ENCODE measurements at regions not wholly inside any gene's neighbourhood (a gene's known extent, or its start where the extent isn't known, plus 50 kb on each side); places are given as distances from the start of the nearest gene placed in this dataset.

- 61 to 72% methylated on average over 3 of the region's 3 CpGs for WGBS, 2 donors
- Histone ChIP-seq H3K36me3 (ENCODE audit: low read depth, missing control alignments) (no peaks in the 10 kb centered on the region), H3K9me3 (no peaks in the 10 kb centered on the region), H3K4me3 (no peak overlapping the region), H3K27me3 (no peaks in the 10 kb centered on the region), H3K4me1 (no peaks in the 10 kb centered on the region), H3K27ac (no peak overlapping the region)
- DNase-seq = no peak
- intact Hi-C loops (cut with DNase I; ENCODE audit: low total_unique reads) = no loop called here
- no peak for TF ChIP-seq POLR2A (IDR thresholded peaks at IDR 0.05)
- no peak for TF ChIP-seq CTCF (IDR thresholded peaks at IDR 0.05)
Measured at GRCh38 chr4:181688432-181688831, 554.8 kb upstream of the TENM3 start.

- 82 to 89% methylated on average over 5 of the region's 5 CpGs for WGBS, 2 donors
- no peaks in the 10 kb centered on the region for H3K9me3 ChIP-seq
- no peak for DNase-seq
- H3K4me1 ChIP-seq = no peaks in the 10 kb centered on the region
- no peaks in the 10 kb centered on the region for H3K27me3 ChIP-seq
- intact Hi-C loops (cut with DNase I; ENCODE audit: low total_unique reads) = no loop called here
- no peak overlapping the region for H3K27ac ChIP-seq
- H3K4me3 ChIP-seq = no peak overlapping the region
- no peak for TF ChIP-seq CTCF (IDR thresholded peaks at IDR 0.05)
- no peak for TF ChIP-seq POLR2A (IDR thresholded peaks at IDR 0.05)
- H3K36me3 ChIP-seq (ENCODE audit: low read depth, missing control alignments) = no peaks in the 10 kb centered on the region
Measured at GRCh38 chr4:181688872-181689271, 554.3 kb upstream of the TENM3 start.

- H3K9me3 ChIP-seq = no peaks in the 10 kb centered on the region
- no peak for TF ChIP-seq POLR2A (IDR thresholded peaks at IDR 0.05)
- no peak for TF ChIP-seq CTCF (IDR thresholded peaks at IDR 0.05)
- intact Hi-C loops (cut with DNase I; ENCODE audit: low total_unique reads) = no loop called here
- WGBS, 2 donors = 61 to 63% methylated on average over 2 of the region's 2 CpGs
- no peaks in the 10 kb centered on the region for H3K27me3 ChIP-seq
- DNase-seq = no peak
- H3K4me1 ChIP-seq = no peaks in the 10 kb centered on the region
- no peaks in the 10 kb centered on the region for H3K36me3 ChIP-seq (ENCODE audit: low read depth, missing control alignments)
- H3K4me3 ChIP-seq = no peak overlapping the region
- H3K27ac ChIP-seq = no peak overlapping the region
Measured at GRCh38 chr4:181690498-181690897, 552.7 kb upstream of the TENM3 start.

GRCh38 chr4:181692965-181693364, 550.2 kb upstream of the TENM3 start:
- Histone ChIP-seq H3K4me1 (no peaks in the 10 kb centered on the region), H3K36me3 (ENCODE audit: low read depth, missing control alignments) (no peaks in the 10 kb centered on the region), H3K4me3 (no peak overlapping the region), H3K9me3 (no peaks in the 10 kb centered on the region), H3K27me3 (no peaks in the 10 kb centered on the region), H3K27ac (no peak overlapping the region)
- TF ChIP-seq POLR2A (IDR thresholded peaks at IDR 0.05) = no peak
- TF ChIP-seq CTCF (IDR thresholded peaks at IDR 0.05) = no peak
- WGBS, 2 donors = 68 to 83% methylated on average over 5 of the region's 5 CpGs
- intact Hi-C loops (cut with DNase I; ENCODE audit: low total_unique reads) = no loop called here
- DNase-seq = no peak

- Histone ChIP-seq H3K27ac (no peak overlapping the region), H3K4me3 (no peak overlapping the region), H3K4me1 (no peaks in the 10 kb centered on the region), H3K36me3 (ENCODE audit: low read depth, missing control alignments) (no peaks in the 10 kb centered on the region), H3K27me3 (no peaks in the 10 kb centered on the region), H3K9me3 (no peaks in the 10 kb centered on the region)
- TF ChIP-seq CTCF (IDR thresholded peaks at IDR 0.05) = no peak
- no peak for TF ChIP-seq POLR2A (IDR thresholded peaks at IDR 0.05)
- intact Hi-C loops (cut with DNase I; ENCODE audit: low total_unique reads) = no loop called here
- 64 to 70% methylated on average over 7 of the region's 7 CpGs for WGBS, 2 donors
- DNase-seq = no peak
Measured at GRCh38 chr4:181693517-181693916, 549.7 kb upstream of the TENM3 start.
